Aorta (tissue), 5 donors: ENCODE measurements at regions not wholly inside any gene's neighbourhood (a gene's known extent, or its start where the extent isn't known, plus 50 kb on each side); places are given as distances from the start of the nearest gene placed in this dataset.

Experiments
- ATAC-seq: fragments of 200-7000 bp; cut with Tn5 transposase; one replicate; pipeline ENCODE4 v1.9.1; 2022; ENCODE audit warnings: moderate library complexity; ENCODE audit not compliant: low FRiP score
- DNase-seq, 2 donors: peaks; one replicate each; pipeline ENCODE4 v3.0.0-alpha.2; 2020
- H3K27ac ChIP-seq, 2 donors: one replicate each; pipeline ENCODE4 v1.5.1; 2013; ENCODE audit warnings: low read length in 2 of 2, mild to moderate bottlenecking in 2 of 2, moderate library complexity in 2 of 2, control low read depth in 1 of 2, inconsistent platforms in 1 of 2, low read depth in 1 of 2
- H3K27me3 ChIP-seq, 2 donors: one replicate each; pipeline ENCODE4 v1.6.1; 2013; ENCODE audit warnings: control low read depth in 1 of 2, low read length in 1 of 2, mild to moderate bottlenecking in 1 of 2, moderate library complexity in 1 of 2; ENCODE audit not compliant: insufficient read depth in 2 of 2, control insufficient read depth in 1 of 2
- H3K36me3 ChIP-seq, 2 donors: one replicate each; pipeline ENCODE4 v1.6.1; 2013; ENCODE audit warnings: control low read depth in 1 of 2, low read length in 1 of 2, mild to moderate bottlenecking in 1 of 2; ENCODE audit not compliant: insufficient read depth in 2 of 2, control insufficient read depth in 1 of 2
- H3K4me1 ChIP-seq, 2 donors: one replicate each; pipeline ENCODE4 v1.6.1; 2013; ENCODE audit warnings: low read length in 2 of 2, control low read depth in 1 of 2, mild to moderate bottlenecking in 1 of 2, moderate library complexity in 1 of 2; ENCODE audit not compliant: insufficient read depth in 2 of 2, control insufficient read depth in 1 of 2
- H3K4me3 ChIP-seq, 2 donors: one replicate each; pipeline ENCODE4 v1.5.1; 2013; ENCODE audit warnings: low read length in 2 of 2, control low read depth in 1 of 2, mild to moderate bottlenecking in 1 of 2
- H3K9me3 ChIP-seq: one replicate; pipeline ENCODE4 v1.6.1; 2013; ENCODE audit warnings: mild to moderate bottlenecking, low read length; ENCODE audit not compliant: control insufficient read depth
- WGBS, 2 donors: extraction: QIAGEN DNeasy Blood & Tissue Kit; methylation state at CpG; one replicate each; pipeline ENCODE4 v1.1.7; 2013; 5-methylcytosine and 5-hydroxymethylcytosine counted together
- intact Hi-C, 2 donors: fragments of 100-400 bp; cut with DNase I; formaldehyde crosslinking; loops; one replicate each; pipeline versions ENCODE4 v1.14.2 to v1.15.0; 2022
- donor health status: healthy with polysubstance abuse.
- donor health status: Bipolar disorder and iron deficiency.
- donor health status: DM: no; HTN: no; CAD: no.
- donor health status: DM: no; HTN: no; CAD: no.
- donor health status: DM: yes; HTN: yes; CAD: no.

DNA sequence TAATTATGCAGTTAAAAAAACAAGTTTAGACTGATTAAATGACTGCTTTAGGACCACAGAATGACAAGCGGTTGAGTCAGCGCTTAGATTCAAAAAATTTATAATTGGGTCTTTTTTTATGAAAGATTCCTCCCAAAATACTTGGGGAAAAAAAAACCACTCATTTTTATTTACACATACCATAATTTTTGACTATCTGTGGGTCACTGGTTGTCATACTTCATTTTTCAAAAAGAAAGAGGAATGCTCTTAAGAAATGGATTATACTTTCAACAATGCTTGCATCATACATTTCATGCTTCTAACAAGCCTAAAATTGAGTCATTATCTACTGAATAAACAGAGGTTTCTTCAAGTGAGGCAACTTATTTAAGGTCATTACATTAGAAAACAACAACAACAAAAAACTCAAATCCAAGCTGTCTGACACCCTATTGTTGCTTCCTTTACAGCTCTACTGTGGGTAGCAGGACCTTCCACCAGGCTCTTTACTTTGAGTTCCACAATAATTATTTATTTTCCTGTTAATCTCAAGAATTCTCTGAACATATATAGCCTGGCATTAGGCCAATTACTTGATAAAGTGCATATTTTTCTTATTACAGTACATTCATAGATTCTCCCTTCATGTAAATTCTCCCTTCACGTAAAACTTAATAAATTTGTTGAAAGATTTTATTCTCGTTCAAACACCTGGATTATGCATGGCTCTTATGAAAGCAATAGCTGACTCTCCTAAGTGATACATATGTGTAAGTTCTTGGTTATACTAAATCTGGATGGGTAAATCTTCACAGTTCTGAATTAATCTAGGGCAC is 445.5 kb downstream of the PCDH10 start:
- Histone ChIP-seq H3K4me3 (no peak overlapping the region), H3K9me3 (no peaks in the 10 kb centered on the region), H3K27ac (no peak overlapping the region), H3K4me1 (no peaks in the 10 kb centered on the region), H3K27me3 (no peaks in the 10 kb centered on the region), H3K36me3 (no peaks in the 10 kb centered on the region)
- DNase-seq (no peak), ATAC-seq (no peak)
- 82 to 91% methylated on average over 4 of the region's 4 CpGs for WGBS, 2 donors
- intact Hi-C loops, result no loop called here

DNA sequence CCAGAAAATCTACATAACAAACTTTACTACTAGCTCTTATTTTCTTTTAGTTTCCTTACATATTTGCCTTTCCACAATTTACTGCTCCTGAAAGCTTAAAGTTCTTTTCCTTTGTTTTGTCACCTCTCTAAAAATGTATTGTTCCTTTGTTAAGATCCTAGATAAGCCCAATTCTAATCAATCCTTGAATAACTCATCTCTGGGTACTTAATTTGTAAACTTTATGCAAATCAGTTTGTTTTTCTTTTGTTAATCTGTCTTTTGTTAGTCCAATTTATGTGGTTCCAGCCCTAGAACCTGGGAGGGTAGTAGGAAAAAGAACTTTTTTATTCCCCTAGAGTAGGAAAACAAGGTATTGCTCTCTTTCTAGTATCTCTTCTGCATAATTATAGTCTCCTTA is 444.7 kb downstream of the PCDH10 start:
- H3K9me3 ChIP-seq, result no peaks in the 10 kb centered on the region
- intact Hi-C loops, result no loop called here
- no peaks in the 10 kb centered on the region for H3K27me3 ChIP-seq
- no peak overlapping the region for H3K27ac ChIP-seq
- ATAC-seq (no peak), DNase-seq (no peak)
- no peaks in the 10 kb centered on the region for H3K4me1 ChIP-seq
- H3K4me3 ChIP-seq, result no peak overlapping the region
- no peaks in the 10 kb centered on the region for H3K36me3 ChIP-seq

DNA sequence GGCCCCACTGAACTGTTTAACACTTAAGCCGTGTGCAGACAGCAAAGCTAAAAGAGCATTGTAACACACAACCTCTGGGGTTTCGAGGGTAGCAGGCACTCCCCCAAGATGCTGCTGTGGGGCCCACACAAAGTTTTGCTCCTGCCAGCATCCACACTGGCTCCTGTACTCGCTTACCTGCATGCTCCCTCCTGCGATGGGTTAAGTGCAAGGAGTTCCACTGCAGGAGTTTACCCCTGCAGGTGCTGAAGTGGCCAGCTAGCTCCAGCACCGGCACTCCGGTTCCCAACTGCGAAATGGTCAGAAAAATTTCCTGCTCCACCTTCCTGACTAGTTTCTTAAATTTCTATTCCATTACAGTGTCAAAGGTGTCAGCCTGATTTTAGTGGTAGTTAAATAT is 443.5 kb downstream of the PCDH10 start:
- no peak for DNase-seq
- no peaks in the 10 kb centered on the region for H3K4me1 ChIP-seq
- no peak for ATAC-seq
- no peak overlapping the region for H3K27ac ChIP-seq
- H3K36me3 ChIP-seq, result no peaks in the 10 kb centered on the region
- H3K27me3 ChIP-seq, result no peaks in the 10 kb centered on the region
- H3K4me3 ChIP-seq, result no peak overlapping the region
- intact Hi-C loops, result no loop called here
- no peaks in the 10 kb centered on the region for H3K9me3 ChIP-seq
- 86 to 87% methylated on average over 7 of the region's 7 CpGs for WGBS, 2 donors

DNA sequence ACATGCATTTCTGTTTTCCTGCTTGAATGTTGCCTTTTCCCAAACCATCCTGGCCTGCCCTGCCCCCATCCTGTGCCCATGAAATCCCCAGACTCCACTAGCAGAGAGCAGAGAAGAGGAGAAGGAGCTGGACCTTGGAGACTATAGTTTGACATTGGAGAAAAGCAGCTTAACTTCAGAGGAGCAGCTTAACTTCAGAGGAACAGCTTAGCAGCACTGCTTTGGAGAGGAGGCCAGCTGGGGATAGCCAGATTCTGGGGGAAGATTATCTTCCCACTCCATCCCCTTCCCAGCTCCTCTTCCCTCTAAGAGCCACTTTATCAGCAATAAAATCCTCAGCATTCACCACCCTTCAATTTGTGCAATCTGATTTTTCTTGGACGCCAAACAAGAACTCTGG is 443.0 kb downstream of the PCDH10 start:
- Histone ChIP-seq H3K4me1 (no peaks in the 10 kb centered on the region), H3K27ac (no peak overlapping the region), H3K4me3 (no peak overlapping the region), H3K36me3 (no peaks in the 10 kb centered on the region), H3K27me3 (no peaks in the 10 kb centered on the region), H3K9me3 (no peaks in the 10 kb centered on the region)
- 71 to 83% methylated on average over 1 of the region's 1 CpG for WGBS, 2 donors
- intact Hi-C loops, result no loop called here
- ATAC-seq (no peak), DNase-seq (no peak)

DNA sequence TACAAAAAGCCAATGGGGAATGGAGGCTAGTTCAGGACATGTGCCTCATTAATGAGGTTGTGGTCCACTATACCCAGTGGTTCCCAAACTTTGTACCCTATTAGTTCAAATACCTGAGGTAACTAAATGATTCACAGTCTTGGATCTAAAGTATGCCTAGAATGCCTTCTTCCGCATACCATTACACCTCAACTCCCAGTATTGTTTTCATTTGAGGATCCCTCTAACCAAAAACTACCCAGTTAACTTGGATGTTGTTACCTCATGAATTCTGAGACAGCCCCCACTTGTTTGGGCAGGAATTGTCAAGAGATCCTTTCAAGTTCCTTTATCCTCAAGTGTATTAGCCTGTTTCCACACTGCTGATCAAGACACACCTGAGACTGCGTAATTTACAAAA is 439.2 kb downstream of the PCDH10 start:
- H3K27ac ChIP-seq, result no peak overlapping the region
- H3K4me1 ChIP-seq, result no peaks in the 10 kb centered on the region
- H3K4me3 ChIP-seq, result no peak overlapping the region
- no peak for DNase-seq
- ATAC-seq, result no peak
- peaks cover 5% of the 10 kb centered on the region for H3K9me3 ChIP-seq
- H3K36me3 ChIP-seq, result no peaks in the 10 kb centered on the region
- H3K27me3 ChIP-seq, result no peaks in the 10 kb centered on the region
- 97 to 100% methylated on average over 2 of the region's 2 CpGs for WGBS, 2 donors
- intact Hi-C loops, result no loop called here

DNA sequence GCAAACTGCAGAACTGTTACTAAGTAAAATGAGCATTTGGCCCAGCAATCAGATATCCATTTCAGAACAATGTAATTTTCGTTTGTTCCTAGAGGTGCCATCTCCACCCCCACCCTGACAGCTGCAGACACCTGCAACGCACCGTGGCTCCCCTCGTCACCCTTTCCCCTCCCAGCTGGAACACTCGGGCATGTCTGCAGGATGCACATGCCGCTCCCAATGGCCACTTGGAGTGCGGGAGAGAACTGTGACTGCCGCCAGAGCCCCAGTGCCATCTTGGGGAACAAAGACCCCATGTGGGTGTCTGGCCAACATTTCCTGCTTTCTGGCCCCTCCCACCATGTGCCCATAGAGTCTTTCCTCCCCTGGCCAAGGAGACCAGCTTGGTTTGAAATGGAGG is 436.2 kb downstream of the PCDH10 start:
- no peak overlapping the region for H3K4me3 ChIP-seq
- no peaks in the 10 kb centered on the region for H3K27me3 ChIP-seq
- peaks cover 5% of the 10 kb centered on the region for H3K9me3 ChIP-seq
- WGBS, 2 donors, result 95 to 96% methylated on average over 8 of the region's 8 CpGs
- intact Hi-C loops, result no loop called here
- ATAC-seq (no peak), DNase-seq (no peak)
- no peaks in the 10 kb centered on the region for H3K4me1 ChIP-seq
- no peaks in the 10 kb centered on the region for H3K36me3 ChIP-seq
- H3K27ac ChIP-seq, result no peak overlapping the region

DNA sequence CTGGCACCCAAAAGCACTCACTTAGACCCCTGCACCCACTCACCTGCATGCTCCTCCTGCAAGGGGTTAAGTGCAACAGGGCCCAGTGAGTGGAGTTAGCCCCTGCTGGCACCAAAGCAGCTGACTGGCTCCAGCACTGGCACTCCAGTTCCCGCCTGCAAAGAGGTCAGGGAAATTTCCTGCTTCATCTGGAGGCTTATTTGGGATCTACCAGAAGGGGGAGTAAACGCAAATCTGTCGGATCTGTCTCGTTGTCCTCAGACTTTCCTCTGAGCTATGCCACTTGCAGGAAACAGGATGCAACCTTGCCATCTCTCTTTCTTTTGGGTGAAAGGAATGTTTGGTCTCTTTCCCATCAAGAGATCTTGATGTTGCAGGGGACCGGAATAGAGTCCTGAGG is 435.6 kb downstream of the PCDH10 start:
- H3K27ac ChIP-seq, result no peak overlapping the region
- no peaks in the 10 kb centered on the region for H3K4me1 ChIP-seq
- H3K4me3 ChIP-seq, result no peak overlapping the region
- DNase-seq (no peak), ATAC-seq (no peak)
- H3K36me3 ChIP-seq, result no peaks in the 10 kb centered on the region
- H3K27me3 ChIP-seq, result no peaks in the 10 kb centered on the region
- H3K9me3 ChIP-seq, result peaks cover 5% of the 10 kb centered on the region
- WGBS, 2 donors, result 86 to 92% methylated on average over 5 of the region's 5 CpGs
- intact Hi-C loops, result no loop called here

DNA sequence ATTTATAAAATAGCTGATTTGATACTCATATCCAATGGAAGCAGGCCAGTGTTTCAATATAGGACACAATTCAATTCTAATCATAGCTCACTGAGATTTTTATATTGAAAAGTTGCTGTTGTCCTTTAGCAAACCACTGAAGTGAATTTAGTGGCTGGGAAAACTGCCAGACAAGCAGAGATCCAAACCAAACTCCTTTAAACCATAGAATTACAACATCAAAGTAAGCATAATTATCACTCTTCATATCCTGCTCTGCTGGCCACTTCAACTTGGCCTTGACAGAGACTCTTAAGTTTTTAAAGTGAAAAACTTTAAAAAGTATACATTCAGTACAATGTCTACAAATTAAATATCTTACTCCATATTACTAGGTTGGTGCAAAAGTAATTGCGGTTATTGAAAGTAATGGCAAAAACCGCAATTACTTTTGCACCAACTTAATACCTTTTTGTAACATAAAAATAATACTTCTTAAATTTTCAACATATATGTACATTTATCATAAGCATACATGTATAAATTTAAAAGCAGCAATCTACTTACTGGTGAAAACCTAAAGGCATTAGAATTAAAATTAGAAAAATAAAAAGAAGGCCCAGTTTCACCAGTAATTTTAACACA is 433.0 kb downstream of the PCDH10 start:
- no peaks in the 10 kb centered on the region for H3K27me3 ChIP-seq
- intact Hi-C loops, result no loop called here
- no peak overlapping the region for H3K27ac ChIP-seq
- WGBS, 2 donors, result 82 to 85% methylated on average over 2 of the region's 2 CpGs
- DNase-seq (no peak), ATAC-seq (no peak)
- H3K9me3 ChIP-seq, result peaks cover 6% of the 10 kb centered on the region
- H3K36me3 ChIP-seq, result no peaks in the 10 kb centered on the region
- H3K4me3 ChIP-seq, result no peak overlapping the region
- no peaks in the 10 kb centered on the region for H3K4me1 ChIP-seq

DNA sequence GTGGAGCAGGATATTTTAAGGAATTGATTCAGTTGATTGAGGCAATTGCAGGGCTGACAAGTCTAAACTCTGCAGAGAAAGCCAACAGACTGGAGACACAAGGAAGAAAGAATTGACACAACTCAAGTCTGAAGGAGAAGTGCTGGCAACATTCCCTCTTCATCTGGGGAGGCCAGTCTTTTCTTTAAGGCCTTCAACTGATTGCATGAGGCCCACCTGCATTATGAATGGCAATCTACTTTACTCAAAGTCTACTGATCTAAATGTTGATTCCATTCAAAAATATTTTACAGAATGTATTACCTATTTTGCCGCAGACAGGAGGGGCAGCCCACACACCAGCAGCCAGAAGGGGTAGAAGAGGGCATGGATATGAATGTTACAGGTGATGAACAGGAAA is 425.2 kb downstream of the PCDH10 start:
- H3K27ac ChIP-seq, result no peak overlapping the region
- H3K9me3 ChIP-seq, result peaks cover 2% of the 10 kb centered on the region
- H3K4me3 ChIP-seq, result no peak overlapping the region
- DNase-seq (no peak), ATAC-seq (no peak)
- H3K36me3 ChIP-seq, result no peaks in the 10 kb centered on the region
- WGBS, 2 donors, result 90 to 94% methylated on average over 1 of the region's 1 CpG
- peaks cover 0 to 1% of the 10 kb centered on the region in 2 donors for H3K4me1 ChIP-seq
- intact Hi-C loops, result no loop called here
- H3K27me3 ChIP-seq, result no peaks in the 10 kb centered on the region
